CD4-positive, alpha-beta T cell treated with Interleukin-4 for 1 hour (primary cell): ENCODE measurements at regions not wholly inside any gene's neighbourhood (a gene's known extent, or its start where the extent isn't known, plus 50 kb on each side); places are given as distances from the start of the nearest gene placed in this dataset.

Source experiments
- DNase-seq, 2 donors: peaks; one replicate each; pipeline ENCODE4 v3.0.0-alpha.2; 2020 to 2022

DNA sequence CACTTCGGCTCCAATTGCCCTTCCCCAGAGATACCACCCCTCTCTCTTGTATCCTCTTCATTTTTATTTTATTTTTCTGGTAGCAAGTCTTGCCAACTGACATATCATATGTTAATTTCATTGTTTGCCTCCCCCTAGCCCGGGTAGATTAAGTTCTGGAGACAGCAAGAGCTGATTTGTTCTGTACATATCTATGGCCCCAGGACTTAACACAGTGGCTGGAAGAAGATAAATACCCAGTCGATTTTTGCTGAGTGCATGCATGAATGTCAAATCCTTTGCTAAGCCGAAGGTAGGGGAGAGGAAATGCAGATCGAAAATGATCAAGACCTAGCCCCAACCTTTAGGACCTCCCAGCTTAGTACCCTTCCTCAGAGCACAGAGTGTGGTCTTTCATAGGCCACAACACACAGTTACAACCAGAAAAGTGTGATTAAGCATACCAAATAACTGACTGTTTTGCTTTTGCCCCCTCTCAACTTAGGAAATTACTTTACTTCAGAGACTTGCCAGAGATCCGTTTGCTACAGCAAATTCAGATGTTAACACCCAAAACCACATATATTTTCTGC, 58.7 kb upstream of the KLF3 start:
- no peak for DNase-seq

DNA sequence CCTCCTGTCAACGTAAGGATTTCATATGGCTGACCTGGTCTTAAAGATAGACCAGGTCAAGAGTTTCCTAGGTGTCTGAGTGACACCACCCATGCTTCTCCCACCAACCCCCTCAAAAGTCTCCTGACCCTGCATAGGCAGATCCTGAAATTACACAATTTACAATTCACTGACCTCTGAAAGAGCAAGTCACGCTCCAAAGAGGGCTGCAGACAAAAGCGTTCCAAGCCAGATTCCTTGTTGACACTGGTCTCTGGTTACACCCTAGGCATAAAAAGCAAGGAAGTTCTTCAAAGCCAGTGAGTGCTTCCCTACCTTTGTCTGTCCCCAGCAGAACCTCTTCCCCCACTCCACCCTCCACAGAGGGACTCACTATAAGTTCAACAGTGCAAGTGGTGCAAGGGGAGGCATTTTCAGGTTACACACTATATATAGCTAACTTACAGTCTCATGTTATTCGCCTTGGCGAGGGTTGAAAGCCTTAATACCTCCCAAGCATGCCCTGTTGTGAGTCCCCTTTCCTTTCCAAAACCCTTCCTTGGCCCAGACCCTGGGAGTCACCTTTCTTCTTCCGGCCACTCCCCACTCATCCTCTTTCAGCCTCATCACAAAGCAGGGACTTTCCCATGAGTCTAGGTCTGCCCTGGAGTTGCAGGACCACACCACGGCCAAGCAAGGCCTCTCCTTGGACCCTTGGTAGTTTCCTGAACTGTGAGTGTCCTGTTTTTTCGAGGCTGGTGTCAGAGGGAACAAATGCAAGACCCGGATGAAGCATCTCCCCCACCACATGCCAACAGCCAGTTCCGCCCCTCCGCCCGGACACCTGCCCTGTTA, 58.0 kb upstream of the KLF3 start:
- DNase-seq, result no peak

DNA sequence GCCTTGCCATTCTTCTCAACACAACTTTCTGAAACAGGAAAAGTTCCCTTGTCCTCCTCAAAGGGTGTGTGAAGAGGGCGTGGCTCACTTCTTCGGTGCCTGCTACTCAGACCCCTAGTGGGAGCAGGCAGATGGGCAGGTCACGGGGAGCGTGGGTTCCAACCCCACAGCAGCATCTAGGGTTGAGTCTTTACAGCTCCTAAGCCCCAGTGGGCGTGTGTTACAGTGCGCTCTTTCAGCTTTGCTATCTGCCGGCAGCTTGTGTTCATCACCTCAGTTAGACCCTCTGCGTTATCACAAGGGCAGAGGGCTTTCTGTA, 57.5 kb upstream of the KLF3 start:
- no peak for DNase-seq

DNA sequence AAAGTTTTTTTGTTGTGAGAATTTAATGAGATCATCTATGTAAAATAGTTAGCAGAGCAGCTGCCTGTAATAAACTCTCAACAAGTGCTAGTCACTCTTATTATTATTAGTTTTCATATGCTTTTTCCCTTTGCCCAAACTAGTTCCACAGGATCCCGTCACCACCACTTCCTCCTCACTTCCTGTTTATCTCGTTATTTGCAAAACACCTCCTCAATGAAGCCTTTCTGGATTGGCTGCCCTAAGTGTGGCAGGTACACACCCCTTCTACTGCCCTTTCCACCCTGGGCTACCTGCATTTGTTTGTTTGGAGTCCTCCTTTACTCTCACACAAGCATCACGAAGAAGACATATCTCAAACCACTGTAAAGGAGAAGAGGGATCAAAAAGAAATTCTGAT, 54.4 kb upstream of the KLF3 start:
- DNase-seq, result peak in 1 of 2 donors; percentile 14

DNA sequence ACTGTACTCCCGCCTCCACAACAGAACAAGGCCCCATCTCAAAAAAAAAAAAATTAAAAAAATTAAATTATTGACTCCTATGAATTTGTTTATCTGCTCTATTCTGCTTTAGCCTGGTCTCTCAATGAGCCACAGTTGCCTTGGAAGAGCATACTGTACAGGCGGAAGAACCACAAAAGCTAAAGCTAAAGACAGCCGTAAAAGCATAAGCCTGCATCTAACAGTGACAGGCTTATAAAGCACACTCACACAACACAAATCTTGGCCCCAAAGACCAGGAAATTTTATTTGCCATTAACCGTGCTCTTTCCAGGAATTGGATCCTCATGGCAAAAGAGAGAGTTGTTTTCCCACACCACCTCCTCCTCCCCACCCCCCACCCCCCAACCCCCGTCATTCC, 53.5 kb upstream of the KLF3 start:
- DNase-seq, result no peak

DNA sequence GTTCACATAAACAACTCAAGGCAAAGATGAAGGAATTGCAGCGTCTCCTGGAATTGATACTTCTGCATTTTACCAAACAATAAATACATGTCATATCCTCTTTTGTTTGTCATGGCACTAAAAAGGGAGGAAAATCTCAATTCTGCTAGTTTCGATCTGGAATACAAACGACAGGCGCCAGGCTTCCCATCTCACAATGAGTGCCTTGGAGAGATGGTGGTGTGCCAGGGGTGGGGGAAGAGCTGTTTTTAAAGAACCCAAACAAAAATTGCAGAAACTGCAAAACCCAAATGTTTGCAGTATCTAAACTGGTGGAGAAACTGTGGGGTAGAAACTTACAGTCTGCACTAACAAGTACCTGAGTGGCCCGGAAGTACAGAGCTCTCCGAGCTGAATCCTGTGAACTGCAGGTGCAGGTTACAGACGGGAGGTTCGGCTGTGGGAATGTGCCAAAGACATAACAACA, 53.0 kb upstream of the KLF3 start:
- DNase-seq, result no peak

DNA sequence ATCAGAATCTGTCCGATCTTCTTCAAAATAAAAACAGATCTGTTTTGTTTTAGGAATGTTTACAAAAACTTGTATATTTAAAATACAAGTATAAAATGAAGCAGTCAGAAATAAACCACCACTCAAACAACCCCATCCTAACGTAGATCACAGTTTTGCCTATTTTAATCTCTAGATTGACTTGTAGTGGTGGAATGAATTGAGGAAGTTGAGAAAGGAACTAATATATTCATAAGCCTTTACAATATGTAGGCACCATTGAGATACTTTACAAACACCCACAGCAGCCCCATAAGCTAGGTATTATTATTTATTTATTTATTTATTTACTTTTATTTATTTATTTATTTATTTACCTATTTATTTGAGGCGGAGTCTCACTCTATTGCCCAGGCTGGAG, 52.3 kb upstream of the KLF3 start:
- no peak for DNase-seq

DNA sequence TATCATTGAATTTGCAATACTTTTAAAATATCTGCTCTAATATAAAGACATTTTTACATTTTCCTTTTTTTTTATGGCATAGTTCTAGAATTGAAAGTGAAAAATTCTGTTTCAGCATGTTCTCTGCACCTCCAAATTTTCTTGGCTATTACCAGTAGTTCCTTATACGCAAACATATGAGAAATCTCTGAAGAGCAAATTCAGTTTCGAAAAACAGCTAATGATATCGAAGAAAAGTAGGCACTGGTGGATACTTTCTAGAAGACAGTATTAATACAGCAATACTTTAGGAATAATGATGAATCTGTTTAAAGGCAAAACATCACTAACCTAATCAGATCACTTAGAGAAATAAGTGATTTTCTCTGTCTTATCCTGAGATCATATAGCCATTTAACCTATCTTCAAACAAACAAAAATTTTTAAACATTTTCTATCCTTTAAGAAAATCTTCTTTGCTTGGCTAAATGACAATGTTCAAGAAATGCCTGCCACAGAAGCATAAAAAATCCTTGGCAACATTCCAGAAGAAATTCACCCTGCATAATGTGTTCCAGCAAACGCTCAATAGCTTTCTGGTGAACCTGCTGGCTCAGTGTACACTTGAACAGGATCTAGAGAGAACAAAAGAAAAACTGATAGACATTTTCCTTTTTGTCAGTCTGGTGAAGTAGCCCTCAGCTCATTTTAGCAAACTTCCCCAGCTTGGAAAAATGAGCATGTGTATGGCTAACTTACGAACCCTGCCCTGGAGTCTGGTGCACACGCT, 51.2 kb upstream of the KLF3 start:
- no peak for DNase-seq
